Hepatocyte (in vitro differentiated cells): ENCODE measurements at regions not wholly inside any gene's neighbourhood (a gene's known extent, or its start where the extent isn't known, plus 50 kb on each side); places are given as distances from the start of the nearest gene placed in this dataset.

ENCODE experiments used
- EZH2 ChIP-seq: fragments of 200-600 bp; sonication (generic); IDR thresholded peaks from 2 replicates; pipeline ENCODE4 v1.6.1; 2016; ENCODE audit warnings: antibody characterized with exemption, mild to moderate bottlenecking, borderline replicate concordance
- TF ChIP-seq, protein P1 (sequence below): fragments of 200-600 bp; sonication (generic); IDR thresholded peaks from 2 replicates; pipeline ENCODE4 v1.5.1; 2016; ENCODE audit warnings: antibody characterized with exemption, mild to moderate bottlenecking; ENCODE audit not compliant: poor library complexity

DNA sequence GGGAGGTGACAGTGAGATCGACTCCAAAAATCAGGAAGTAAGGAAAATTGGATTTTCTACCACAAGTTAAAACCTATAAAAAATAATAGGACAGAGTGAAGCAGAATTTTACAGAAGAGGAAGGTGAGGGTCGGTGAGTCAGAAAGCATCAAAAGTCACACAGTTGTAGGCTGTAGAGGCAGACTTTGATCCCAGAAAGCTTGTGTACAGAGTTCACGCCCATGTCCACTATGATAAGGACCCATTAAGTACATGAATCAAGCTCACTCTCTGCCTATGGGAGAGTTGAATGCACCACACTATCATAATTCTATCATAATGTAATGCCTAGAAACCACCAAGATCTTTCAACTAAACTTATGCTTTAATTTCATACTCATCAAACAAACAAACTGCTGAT, 291.2 kb downstream of the PRELID2 start:
- TF ChIP-seq, protein P1, sequence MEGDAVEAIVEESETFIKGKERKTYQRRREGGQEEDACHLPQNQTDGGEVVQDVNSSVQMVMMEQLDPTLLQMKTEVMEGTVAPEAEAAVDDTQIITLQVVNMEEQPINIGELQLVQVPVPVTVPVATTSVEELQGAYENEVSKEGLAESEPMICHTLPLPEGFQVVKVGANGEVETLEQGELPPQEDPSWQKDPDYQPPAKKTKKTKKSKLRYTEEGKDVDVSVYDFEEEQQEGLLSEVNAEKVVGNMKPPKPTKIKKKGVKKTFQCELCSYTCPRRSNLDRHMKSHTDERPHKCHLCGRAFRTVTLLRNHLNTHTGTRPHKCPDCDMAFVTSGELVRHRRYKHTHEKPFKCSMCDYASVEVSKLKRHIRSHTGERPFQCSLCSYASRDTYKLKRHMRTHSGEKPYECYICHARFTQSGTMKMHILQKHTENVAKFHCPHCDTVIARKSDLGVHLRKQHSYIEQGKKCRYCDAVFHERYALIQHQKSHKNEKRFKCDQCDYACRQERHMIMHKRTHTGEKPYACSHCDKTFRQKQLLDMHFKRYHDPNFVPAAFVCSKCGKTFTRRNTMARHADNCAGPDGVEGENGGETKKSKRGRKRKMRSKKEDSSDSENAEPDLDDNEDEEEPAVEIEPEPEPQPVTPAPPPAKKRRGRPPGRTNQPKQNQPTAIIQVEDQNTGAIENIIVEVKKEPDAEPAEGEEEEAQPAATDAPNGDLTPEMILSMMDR: no peak
- no peak for TF ChIP-seq EZH2
